K562 (cell line): ENCODE measurements at regions not wholly inside any gene's neighbourhood (a gene's known extent, or its start where the extent isn't known, plus 50 kb on each side); places are given as distances from the start of the nearest gene placed in this dataset.
A peak's percentile ranks its signal among the peaks of the same experiment; 100 is the strongest.

Source experiments
- ATAC-seq: fragments of 200-7000 bp; cut with Tn5 transposase; 3 replicates; pipeline ENCODE4 v1.9.1; 2020; ENCODE audit warnings: moderate library complexity
- BruUV-seq: library from RNA; stranded (reverse); fragments of 400-500 nt; replicated peaks from 2 replicates; lab custom pipeline; 2021; lab: Mats Ljungman, UMichigan
- CTCF ChIA-PET: fragments of 300-600 bp; formaldehyde crosslinking; extraction: SDS; loops from one replicate; lab custom pipeline; 2021; ENCODE audit warnings: low intra/inter-chr PET ratio; lab: Yijun Ruan, JAX
- POLR2A ChIA-PET: fragments of 300-600, 350-650 bp; sonication (Branson Sonifier 250); formaldehyde crosslinking; extraction: SDS; loops from one replicate; lab custom pipeline; 2021; ENCODE audit warnings: antibody characterized with exemption, inconsistent platforms; lab: Yijun Ruan, JAX
- DNase-seq, 4 experiments: peaks; one replicate each; pipeline versions ENCODE4 v3.0.0 to v3.0.0-alpha.2; 2011 to 2018; ENCODE audit warnings: low spot score in 3 of 4, mixed read lengths in 3 of 4; ENCODE audit errors: extremely low read depth in 1 of 4
- FAIRE-seq: peaks from 2 replicates; lab custom pipeline; 2011; peaks lifted over from hg19 to GRCh38; lab: Jason Lieb, UNC
- H2AFZ ChIP-seq: 2 replicates; pipeline ENCODE4 v1.6.0; 2011; ENCODE audit warnings: low read depth, low read length, control low read depth, inconsistent platforms
- H3K27ac ChIP-seq: fragments of 200-600 bp; 3 replicates; pipeline ENCODE4 v1.8.0; 2011; ENCODE audit warnings: low read depth, mild to moderate bottlenecking, control low read depth, inconsistent platforms, low read length, moderate library complexity, mixed read lengths; ENCODE audit errors: extremely low read depth
- H3K27me3 ChIP-seq, 2 experiments: fragments of 300-600 bp in 1 of 2; 2 replicates in 1 of 2; 3 replicates in 1 of 2; pipeline versions ENCODE4 v1.6.0 to v1.8.0; 2011; ENCODE audit warnings: inconsistent platforms in 2 of 2, low read length in 2 of 2, mild to moderate bottlenecking in 1 of 2, mixed read lengths in 1 of 2, moderate library complexity in 1 of 2; ENCODE audit not compliant: control insufficient read depth in 2 of 2, insufficient read depth in 2 of 2
- H3K36me3 ChIP-seq: fragments of 300-600 bp; 3 replicates; pipeline ENCODE4 v1.8.0; 2011; ENCODE audit warnings: mild to moderate bottlenecking, low read length, inconsistent platforms; ENCODE audit not compliant: control insufficient read depth, insufficient read depth
- H3K4me1 ChIP-seq, 2 experiments: fragments of 200-600 bp in 1 of 2; replicated peaks in 1 of 2; 2 replicates in 1 of 2; 3 replicates in 1 of 2; pipeline versions ENCODE4 v1.5.1 to v1.8.0; 2011; ENCODE audit warnings: inconsistent platforms in 2 of 2, low read length in 2 of 2, mild to moderate bottlenecking in 1 of 2, mixed read lengths in 1 of 2, moderate library complexity in 1 of 2; ENCODE audit not compliant: control insufficient read depth in 2 of 2, insufficient read depth in 2 of 2
- H3K4me2 ChIP-seq: 2 replicates; pipeline ENCODE4 v1.6.1; 2011; ENCODE audit warnings: low read length, control low read depth, inconsistent platforms, mixed read lengths; ENCODE audit not compliant: insufficient read depth
- H3K4me3 ChIP-seq: fragments of 200-600 bp; sonication (generic), shearing (Covaris generic); 2 replicates; pipeline ENCODE4 v1.5.1; 2016; ENCODE audit warnings: control low read depth, inconsistent platforms
- H3K79me2 ChIP-seq: fragments of 200-600 bp; 3 replicates; pipeline ENCODE4 v1.8.0; 2011; ENCODE audit warnings: low read length, inconsistent platforms; ENCODE audit not compliant: control insufficient read depth, insufficient read depth
- H3K9ac ChIP-seq, 2 experiments: 2 replicates each; pipeline versions ENCODE4 v1.6.0 to v1.6.1; 2011; ENCODE audit warnings: low read depth in 2 of 2, low read length in 2 of 2, control low read depth in 1 of 2, inconsistent platforms in 1 of 2, mild to moderate bottlenecking in 1 of 2, mixed read lengths in 1 of 2; ENCODE audit not compliant: insufficient read depth in 1 of 2
- H3K9me1 ChIP-seq: one replicate; pipeline ENCODE4 v1.6.0; 2011; ENCODE audit warnings: inconsistent platforms, mild to moderate bottlenecking, low read length, moderate library complexity; ENCODE audit not compliant: control insufficient read depth, insufficient read depth
- H3K9me3 ChIP-seq: replicated peaks from 2 replicates; pipeline ENCODE4 v1.5.1; 2011; ENCODE audit warnings: low read depth, low read length, inconsistent platforms; ENCODE audit not compliant: control insufficient read depth, insufficient read depth
- H4K20me1 ChIP-seq: replicated peaks from 2 replicates; pipeline ENCODE4 v1.6.1; 2011; ENCODE audit warnings: low read length, inconsistent platforms, mixed read lengths; ENCODE audit not compliant: control insufficient read depth, insufficient read depth
- HDAC8 ChIP-seq: fragments of 450-650 bp; IDR thresholded peaks from 2 replicates; pipeline ENCODE4 v1.6.1; 2016; ENCODE audit warnings: mild to moderate bottlenecking, missing genetic modification characterization, moderate library complexity, missing compliant biosample characterization
- HLTF ChIP-seq: fragments of 450-650 bp; IDR thresholded peaks from 2 replicates; pipeline ENCODE4 v1.6.1; 2016
- PML ChIP-seq: IDR thresholded peaks from 2 replicates; pipeline ENCODE4 v1.6.1; 2012; ENCODE audit warnings: low read length, inconsistent platforms
- RBBP5 ChIP-seq: fragments of 200-600 bp; sonication (generic); IDR thresholded peaks from 2 replicates; pipeline ENCODE4 v1.6.1; 2012; ENCODE audit warnings: borderline replicate concordance, mild to moderate bottlenecking, low read length, control low read depth, inconsistent platforms; ENCODE audit not compliant: insufficient read depth, poor library complexity, severe bottlenecking
- SIRT6 ChIP-seq: IDR thresholded peaks from one replicate; pipeline ENCODE4 v1.6.1; 2012; ENCODE audit warnings: low read depth, mild to moderate bottlenecking, control low read depth, inconsistent platforms, low read length, moderate library complexity
- SMARCA5 ChIP-seq: fragments of 450-650 bp; IDR thresholded peaks from 2 replicates; pipeline ENCODE4 v1.6.1; 2016
- SREBF1 ChIP-seq: fragments of 150-350 bp; IDR thresholded peaks from 2 replicates; pipeline ENCODE4 v1.6.1; 2014; ENCODE audit warnings: antibody characterized with exemption, low read depth, low read length, borderline replicate concordance
- TEAD1 ChIP-seq, 2 experiments: fragments of 450-650 bp in 1 of 2; sonication (generic) in 1 of 2; formaldehyde crosslinking; IDR thresholded peaks; 2 replicates each; pipeline versions ENCODE4 v1.4.0 to v1.8.0; 2020 to 2022; ENCODE audit warnings: mild to moderate bottlenecking in 2 of 2, missing genetic modification reagents in 1 of 2
- ZSCAN29 ChIP-seq: fragments of 450-650 bp; IDR thresholded peaks from 2 replicates; pipeline ENCODE4 v1.6.1; 2017
- ZSCAN32 ChIP-seq: fragments of 450-650 bp; formaldehyde crosslinking; IDR thresholded peaks from 2 replicates; pipeline ENCODE4 v1.4.0; 2020; ENCODE audit warnings: mild to moderate bottlenecking, moderate library complexity
- WGBS: fragments of 100-300 bp; shearing (Covaris generic); methylation state at CpG from one replicate; pipeline ENCODE4 v1.1.6; 2016; ENCODE audit warnings: low coverage, mixed read lengths; ENCODE audit not compliant: insufficient coverage; ENCODE audit errors: missing lambda C conversion rate; 5-methylcytosine and 5-hydroxymethylcytosine counted together
- in situ Hi-C: fragments of 300-500 bp; cut with MboI; formaldehyde crosslinking; loops from 4 replicates; pipeline ENCODE4 v1.15.0; 2018; ENCODE audit warnings: inconsistent platforms, mixed read lengths
- intact Hi-C: fragments of 100-400 bp; cut with micrococcal nuclease; formaldehyde crosslinking; loops from 2 replicates; pipeline ENCODE4 v1.14.2; 2022
- TF ChIP-seq, protein P1 (sequence below): fragments of 450-650 bp; IDR thresholded peaks from 2 replicates; pipeline ENCODE4 v1.6.1; 2014; ENCODE audit warnings: low read depth, mild to moderate bottlenecking, moderate library complexity, borderline replicate concordance
- TF ChIP-seq, protein P2 (sequence below): fragments of 450-650 bp; IDR thresholded peaks from one replicate; pipeline ENCODE4 v1.6.1; 2018; ENCODE audit warnings: mild to moderate bottlenecking, moderate library complexity; ENCODE audit not compliant: partially characterized antibody
- TF ChIP-seq, protein P3 (sequence below): IDR thresholded peaks from 2 replicates; pipeline ENCODE4 v1.6.1; 2011; ENCODE audit not compliant: insufficient read length; ENCODE audit errors: extremely low read depth
- TF ChIP-seq, protein P4 (sequence below): sonication (generic); formaldehyde crosslinking; IDR thresholded peaks from 2 replicates; pipeline ENCODE4 v1.8.1; 2023; ENCODE audit warnings: mild to moderate bottlenecking, missing genetic modification reagents
- TF ChIP-seq, protein P5 (sequence below): fragments of 450-650 bp; IDR thresholded peaks from 2 replicates; pipeline ENCODE4 v1.6.1; 2016; ENCODE audit warnings: borderline replicate concordance

DNA sequence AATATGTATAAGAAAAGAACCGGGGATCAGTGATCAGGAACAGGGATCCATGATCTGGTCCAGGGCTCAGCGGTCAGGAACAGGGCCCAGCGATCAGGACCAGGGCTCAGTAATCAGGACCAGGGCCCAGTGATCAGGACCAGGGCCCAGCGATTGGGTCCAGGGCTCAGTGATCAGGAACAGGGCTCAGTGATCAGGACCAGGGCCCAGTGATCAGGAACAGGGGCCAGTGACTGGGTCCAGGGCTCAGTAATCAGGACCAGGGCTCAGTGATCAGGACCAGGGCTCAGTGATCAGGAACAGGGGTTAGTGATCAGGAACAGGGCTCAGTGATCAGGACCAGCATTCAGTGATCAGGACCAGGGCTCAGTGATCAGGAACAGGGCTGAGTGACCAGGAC is 56.3 kb downstream of the TMEM121 start:
- no peak for ATAC-seq
- TF ChIP-seq ZSCAN29 (no peak), TEAD1 (CRISPR knock-in tag; IDR thresholded peaks at IDR 0.05) (no peak), HDAC8 (tag) (no peak), HLTF (no peak), PML (no peak), RBBP5 (no peak), SREBF1 (no peak), SIRT6 (no peak), SMARCA5 (no peak), ZSCAN32 (CRISPR knock-in tag) (no peak)
- TF ChIP-seq, protein P1, sequence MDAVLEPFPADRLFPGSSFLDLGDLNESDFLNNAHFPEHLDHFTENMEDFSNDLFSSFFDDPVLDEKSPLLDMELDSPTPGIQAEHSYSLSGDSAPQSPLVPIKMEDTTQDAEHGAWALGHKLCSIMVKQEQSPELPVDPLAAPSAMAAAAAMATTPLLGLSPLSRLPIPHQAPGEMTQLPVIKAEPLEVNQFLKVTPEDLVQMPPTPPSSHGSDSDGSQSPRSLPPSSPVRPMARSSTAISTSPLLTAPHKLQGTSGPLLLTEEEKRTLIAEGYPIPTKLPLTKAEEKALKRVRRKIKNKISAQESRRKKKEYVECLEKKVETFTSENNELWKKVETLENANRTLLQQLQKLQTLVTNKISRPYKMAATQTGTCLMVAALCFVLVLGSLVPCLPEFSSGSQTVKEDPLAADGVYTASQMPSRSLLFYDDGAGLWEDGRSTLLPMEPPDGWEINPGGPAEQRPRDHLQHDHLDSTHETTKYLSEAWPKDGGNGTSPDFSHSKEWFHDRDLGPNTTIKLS: no peak
- TF ChIP-seq, protein P2, sequence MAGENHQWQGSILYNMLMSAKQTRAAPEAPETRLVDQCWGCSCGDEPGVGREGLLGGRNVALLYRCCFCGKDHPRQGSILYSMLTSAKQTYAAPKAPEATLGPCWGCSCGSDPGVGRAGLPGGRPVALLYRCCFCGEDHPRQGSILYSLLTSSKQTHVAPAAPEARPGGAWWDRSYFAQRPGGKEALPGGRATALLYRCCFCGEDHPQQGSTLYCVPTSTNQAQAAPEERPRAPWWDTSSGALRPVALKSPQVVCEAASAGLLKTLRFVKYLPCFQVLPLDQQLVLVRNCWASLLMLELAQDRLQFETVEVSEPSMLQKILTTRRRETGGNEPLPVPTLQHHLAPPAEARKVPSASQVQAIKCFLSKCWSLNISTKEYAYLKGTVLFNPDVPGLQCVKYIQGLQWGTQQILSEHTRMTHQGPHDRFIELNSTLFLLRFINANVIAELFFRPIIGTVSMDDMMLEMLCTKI: no peak
- TF ChIP-seq, protein P3, sequence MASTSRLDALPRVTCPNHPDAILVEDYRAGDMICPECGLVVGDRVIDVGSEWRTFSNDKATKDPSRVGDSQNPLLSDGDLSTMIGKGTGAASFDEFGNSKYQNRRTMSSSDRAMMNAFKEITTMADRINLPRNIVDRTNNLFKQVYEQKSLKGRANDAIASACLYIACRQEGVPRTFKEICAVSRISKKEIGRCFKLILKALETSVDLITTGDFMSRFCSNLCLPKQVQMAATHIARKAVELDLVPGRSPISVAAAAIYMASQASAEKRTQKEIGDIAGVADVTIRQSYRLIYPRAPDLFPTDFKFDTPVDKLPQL: no peak
- TF ChIP-seq, protein P4, sequence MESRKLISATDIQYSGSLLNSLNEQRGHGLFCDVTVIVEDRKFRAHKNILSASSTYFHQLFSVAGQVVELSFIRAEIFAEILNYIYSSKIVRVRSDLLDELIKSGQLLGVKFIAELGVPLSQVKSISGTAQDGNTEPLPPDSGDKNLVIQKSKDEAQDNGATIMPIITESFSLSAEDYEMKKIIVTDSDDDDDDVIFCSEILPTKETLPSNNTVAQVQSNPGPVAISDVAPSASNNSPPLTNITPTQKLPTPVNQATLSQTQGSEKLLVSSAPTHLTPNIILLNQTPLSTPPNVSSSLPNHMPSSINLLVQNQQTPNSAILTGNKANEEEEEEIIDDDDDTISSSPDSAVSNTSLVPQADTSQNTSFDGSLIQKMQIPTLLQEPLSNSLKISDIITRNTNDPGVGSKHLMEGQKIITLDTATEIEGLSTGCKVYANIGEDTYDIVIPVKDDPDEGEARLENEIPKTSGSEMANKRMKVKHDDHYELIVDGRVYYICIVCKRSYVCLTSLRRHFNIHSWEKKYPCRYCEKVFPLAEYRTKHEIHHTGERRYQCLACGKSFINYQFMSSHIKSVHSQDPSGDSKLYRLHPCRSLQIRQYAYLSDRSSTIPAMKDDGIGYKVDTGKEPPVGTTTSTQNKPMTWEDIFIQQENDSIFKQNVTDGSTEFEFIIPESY (CRISPR knock-in tag): no peak
- TF ChIP-seq, protein P5, sequence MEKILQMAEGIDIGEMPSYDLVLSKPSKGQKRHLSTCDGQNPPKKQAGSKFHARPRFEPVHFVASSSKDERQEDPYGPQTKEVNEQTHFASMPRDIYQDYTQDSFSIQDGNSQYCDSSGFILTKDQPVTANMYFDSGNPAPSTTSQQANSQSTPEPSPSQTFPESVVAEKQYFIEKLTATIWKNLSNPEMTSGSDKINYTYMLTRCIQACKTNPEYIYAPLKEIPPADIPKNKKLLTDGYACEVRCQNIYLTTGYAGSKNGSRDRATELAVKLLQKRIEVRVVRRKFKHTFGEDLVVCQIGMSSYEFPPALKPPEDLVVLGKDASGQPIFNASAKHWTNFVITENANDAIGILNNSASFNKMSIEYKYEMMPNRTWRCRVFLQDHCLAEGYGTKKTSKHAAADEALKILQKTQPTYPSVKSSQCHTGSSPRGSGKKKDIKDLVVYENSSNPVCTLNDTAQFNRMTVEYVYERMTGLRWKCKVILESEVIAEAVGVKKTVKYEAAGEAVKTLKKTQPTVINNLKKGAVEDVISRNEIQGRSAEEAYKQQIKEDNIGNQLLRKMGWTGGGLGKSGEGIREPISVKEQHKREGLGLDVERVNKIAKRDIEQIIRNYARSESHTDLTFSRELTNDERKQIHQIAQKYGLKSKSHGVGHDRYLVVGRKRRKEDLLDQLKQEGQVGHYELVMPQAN: no peak

More for the DNA sequence above, 56.3 kb downstream of the TMEM121 start:
- BruUV-seq: no TSS peak
- Histone ChIP-seq H3K9me3 (no peaks in the 10 kb centered on the region), H3K27ac (no peak overlapping the region), H2AFZ (no peak overlapping the region), H3K4me2 (no peak overlapping the region), H3K9ac (no peak overlapping the region), H3K4me3 (no peak overlapping the region), H3K27me3 (no peaks in the 10 kb centered on the region), H4K20me1 (no peaks in the 10 kb centered on the region), H3K4me1 (no peaks in the 10 kb centered on the region; a peak in 1 of 5 replicates), H3K9me1 (no peaks in the 10 kb centered on the region), H3K36me3 (no peaks in the 10 kb centered on the region), H3K79me2 (no peaks in the 10 kb centered on the region)
- FAIRE-seq: peak; percentile 69
- DNase-seq: peak in 1 of 4 experiments; percentile 4
- ChIA-PET POLR2A (no interaction called here), CTCF (no interaction called here)
- WGBS: 0% methylated on average over 4 of the region's 4 CpGs
- intact Hi-C loops: no loop called here
- in situ Hi-C loops: loop anchor here (5.0 kb wide), 1 partner anchor 120 kb away; no protein-coding TSS in a partner anchor
